Cardiac muscle cell (in vitro differentiated cells and primary cell): ENCODE measurements at regions not wholly inside any gene's neighbourhood (a gene's known extent, or its start where the extent isn't known, plus 50 kb on each side); places are given as distances from the start of the nearest gene placed in this dataset.

Experiments used
- DNase-seq, 2 donors: peaks; one replicate each; pipeline versions ENCODE4 v3.0.0 to v3.0.0-alpha.2; 2010 to 2017; ENCODE audit warnings: low read depth in 1 of 2, low spot score in 1 of 2
- H3K27ac ChIP-seq: fragments of 200-600 bp; sonication (generic); 2 replicates; pipeline ENCODE4 v1.5.1; 2016
- H3K27me3 ChIP-seq: fragments of 200-600 bp; sonication (generic); 2 replicates; pipeline ENCODE4 v1.6.0; 2016; ENCODE audit warnings: control low read depth
- H3K36me3 ChIP-seq: fragments of 200-600 bp; sonication (generic); 2 replicates; pipeline ENCODE4 v1.5.1; 2016; ENCODE audit warnings: control low read depth
- H3K4me1 ChIP-seq: fragments of 200-600 bp; sonication (generic); 2 replicates; pipeline ENCODE4 v1.8.1; 2017; ENCODE audit warnings: low read depth, mild to moderate bottlenecking, mixed run types
- H3K4me3 ChIP-seq: fragments of 200-600 bp; sonication (generic); 2 replicates; pipeline ENCODE4 v1.5.1; 2016; ENCODE audit warnings: mild to moderate bottlenecking
- H3K9me3 ChIP-seq: fragments of 200-600 bp; sonication (generic); 2 replicates; pipeline ENCODE4 v1.5.1; 2017; ENCODE audit warnings: low read depth, mild to moderate bottlenecking, control low read depth
- TF ChIP-seq, protein P1 (sequence below): IDR thresholded peaks from 2 replicates; pipeline ENCODE4 v1.5.1; 2012; ENCODE audit warnings: low read depth, mild to moderate bottlenecking, low read length

DNA sequence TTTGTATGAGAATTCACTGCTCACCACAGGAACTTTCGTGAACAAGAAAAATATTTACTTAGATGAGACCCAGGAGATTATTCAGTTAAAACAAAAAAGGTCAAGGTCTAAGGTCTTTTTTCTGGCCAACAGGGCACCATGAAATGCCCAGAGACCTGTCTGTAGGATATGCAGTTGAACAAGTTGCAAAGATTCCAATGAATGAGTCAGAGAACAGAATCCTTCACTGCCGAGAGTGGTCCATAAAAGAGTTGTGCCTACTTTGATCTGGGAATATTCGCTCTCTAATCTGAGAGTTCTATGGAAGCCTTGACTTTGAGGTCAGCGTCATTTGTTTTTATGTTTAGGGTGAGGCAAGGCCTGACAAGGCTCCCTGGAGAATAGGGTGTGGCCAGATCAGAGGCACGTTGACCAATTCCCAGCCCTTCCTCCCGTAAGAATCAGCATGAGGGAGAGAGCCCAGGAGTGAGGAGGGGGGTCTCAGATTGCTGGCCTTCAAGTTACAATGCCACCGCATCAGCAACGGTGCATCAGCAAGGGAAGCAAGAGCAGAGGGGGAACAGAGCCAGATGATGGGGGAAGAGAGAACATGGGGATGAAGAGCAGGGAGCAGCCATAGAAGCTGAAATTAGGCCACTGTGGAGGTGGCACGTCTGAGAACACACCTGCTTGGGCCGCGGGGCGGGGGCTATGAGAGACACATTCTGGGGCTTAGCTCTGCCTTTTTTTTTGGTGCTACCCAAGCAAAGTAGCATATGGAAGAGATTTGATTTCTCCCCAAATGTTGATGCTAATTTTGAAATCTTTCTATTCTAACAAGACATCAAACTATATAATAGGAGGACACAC lies 206.4 kb upstream of the RAB4A start:
- no peaks in the 10 kb centered on the region for H3K9me3 ChIP-seq
- peaks cover 7% of the 10 kb centered on the region for H3K4me1 ChIP-seq
- no peak for DNase-seq
- H3K36me3 ChIP-seq: no peaks in the 10 kb centered on the region
- no peak overlapping the region for H3K4me3 ChIP-seq
- no peaks in the 10 kb centered on the region for H3K27me3 ChIP-seq
- TF ChIP-seq, protein P1, sequence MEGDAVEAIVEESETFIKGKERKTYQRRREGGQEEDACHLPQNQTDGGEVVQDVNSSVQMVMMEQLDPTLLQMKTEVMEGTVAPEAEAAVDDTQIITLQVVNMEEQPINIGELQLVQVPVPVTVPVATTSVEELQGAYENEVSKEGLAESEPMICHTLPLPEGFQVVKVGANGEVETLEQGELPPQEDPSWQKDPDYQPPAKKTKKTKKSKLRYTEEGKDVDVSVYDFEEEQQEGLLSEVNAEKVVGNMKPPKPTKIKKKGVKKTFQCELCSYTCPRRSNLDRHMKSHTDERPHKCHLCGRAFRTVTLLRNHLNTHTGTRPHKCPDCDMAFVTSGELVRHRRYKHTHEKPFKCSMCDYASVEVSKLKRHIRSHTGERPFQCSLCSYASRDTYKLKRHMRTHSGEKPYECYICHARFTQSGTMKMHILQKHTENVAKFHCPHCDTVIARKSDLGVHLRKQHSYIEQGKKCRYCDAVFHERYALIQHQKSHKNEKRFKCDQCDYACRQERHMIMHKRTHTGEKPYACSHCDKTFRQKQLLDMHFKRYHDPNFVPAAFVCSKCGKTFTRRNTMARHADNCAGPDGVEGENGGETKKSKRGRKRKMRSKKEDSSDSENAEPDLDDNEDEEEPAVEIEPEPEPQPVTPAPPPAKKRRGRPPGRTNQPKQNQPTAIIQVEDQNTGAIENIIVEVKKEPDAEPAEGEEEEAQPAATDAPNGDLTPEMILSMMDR: no peak
- H3K27ac ChIP-seq: no peak overlapping the region

DNA sequence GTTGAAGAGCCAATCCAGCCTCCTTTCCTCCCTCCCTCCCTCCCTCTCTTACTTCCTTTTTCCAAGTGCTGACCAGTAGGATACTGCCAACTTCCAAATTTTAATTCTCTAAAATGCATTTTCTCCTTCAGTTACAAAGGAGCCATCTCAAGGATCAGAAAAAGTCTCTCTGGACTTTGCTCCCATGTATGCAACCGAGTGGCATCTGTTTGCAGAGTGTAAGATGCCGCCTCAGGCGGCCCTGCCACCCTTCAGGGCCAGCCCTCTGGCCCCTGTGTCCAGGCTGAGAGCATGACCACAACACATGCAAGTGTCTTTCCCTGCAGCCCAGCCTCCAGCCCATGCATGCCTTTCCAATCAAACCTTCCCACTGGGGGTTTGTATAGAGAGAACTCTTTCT lies 205.3 kb upstream of the RAB4A start:
- Histone ChIP-seq H3K4me1 (peaks cover 7% of the 10 kb centered on the region), H3K27me3 (no peaks in the 10 kb centered on the region), H3K27ac (no peak overlapping the region), H3K4me3 (no peak overlapping the region), H3K36me3 (no peaks in the 10 kb centered on the region), H3K9me3 (no peaks in the 10 kb centered on the region)
- TF ChIP-seq, protein P1: no peak
- DNase-seq: no peak

DNA sequence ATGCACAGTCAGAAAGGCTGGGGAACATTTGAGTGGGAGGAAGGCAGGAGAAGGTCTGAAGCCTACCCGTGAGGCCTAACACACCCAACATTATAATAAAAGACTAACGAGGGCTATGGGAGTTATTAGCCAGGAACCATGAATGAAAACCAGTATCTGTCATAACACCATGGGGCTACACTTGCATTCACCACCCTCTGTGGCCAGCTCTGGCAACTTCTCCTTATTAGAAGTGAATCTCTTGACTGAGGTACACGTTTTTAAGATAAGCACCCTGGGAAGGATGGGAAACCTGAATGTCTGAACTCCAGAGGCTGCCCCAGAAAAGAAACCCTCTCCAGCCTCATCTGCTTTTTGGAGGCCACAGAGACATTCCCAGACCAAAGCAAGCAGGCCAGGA lies 204.3 kb upstream of the RAB4A start:
- Histone ChIP-seq H3K36me3 (no peaks in the 10 kb centered on the region), H3K27me3 (no peaks in the 10 kb centered on the region), H3K27ac (no peak overlapping the region), H3K4me3 (no peak overlapping the region), H3K9me3 (no peaks in the 10 kb centered on the region), H3K4me1 (peaks cover 7% of the 10 kb centered on the region)
- TF ChIP-seq, protein P1: no peak
- no peak for DNase-seq

DNA sequence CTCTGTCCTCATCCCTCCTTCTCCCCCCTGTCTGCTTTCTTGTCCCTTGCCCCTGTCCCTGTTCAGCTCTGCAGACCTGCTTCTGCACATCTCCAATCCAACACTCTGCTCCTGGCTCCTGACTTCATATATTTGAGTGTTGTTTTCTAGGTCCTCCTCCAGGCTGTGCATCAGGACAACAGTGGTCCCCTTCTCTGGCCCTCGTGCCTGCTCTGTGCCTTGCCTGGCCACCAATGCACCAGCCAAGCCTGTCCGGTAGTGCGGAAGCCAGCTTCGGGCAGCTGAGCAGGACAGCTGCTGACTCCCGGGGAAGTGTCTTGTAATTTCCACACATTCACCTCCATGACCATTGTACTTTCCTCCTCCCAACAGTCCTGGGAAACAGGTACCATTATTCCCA lies 203.4 kb upstream of the RAB4A start:
- H3K9me3 ChIP-seq: no peaks in the 10 kb centered on the region
- peaks cover 7% of the 10 kb centered on the region for H3K4me1 ChIP-seq
- DNase-seq: no peak
- H3K27ac ChIP-seq: no peak overlapping the region
- no peak overlapping the region for H3K4me3 ChIP-seq
- no peaks in the 10 kb centered on the region for H3K36me3 ChIP-seq
- TF ChIP-seq, protein P1: no peak
- H3K27me3 ChIP-seq: no peaks in the 10 kb centered on the region

DNA sequence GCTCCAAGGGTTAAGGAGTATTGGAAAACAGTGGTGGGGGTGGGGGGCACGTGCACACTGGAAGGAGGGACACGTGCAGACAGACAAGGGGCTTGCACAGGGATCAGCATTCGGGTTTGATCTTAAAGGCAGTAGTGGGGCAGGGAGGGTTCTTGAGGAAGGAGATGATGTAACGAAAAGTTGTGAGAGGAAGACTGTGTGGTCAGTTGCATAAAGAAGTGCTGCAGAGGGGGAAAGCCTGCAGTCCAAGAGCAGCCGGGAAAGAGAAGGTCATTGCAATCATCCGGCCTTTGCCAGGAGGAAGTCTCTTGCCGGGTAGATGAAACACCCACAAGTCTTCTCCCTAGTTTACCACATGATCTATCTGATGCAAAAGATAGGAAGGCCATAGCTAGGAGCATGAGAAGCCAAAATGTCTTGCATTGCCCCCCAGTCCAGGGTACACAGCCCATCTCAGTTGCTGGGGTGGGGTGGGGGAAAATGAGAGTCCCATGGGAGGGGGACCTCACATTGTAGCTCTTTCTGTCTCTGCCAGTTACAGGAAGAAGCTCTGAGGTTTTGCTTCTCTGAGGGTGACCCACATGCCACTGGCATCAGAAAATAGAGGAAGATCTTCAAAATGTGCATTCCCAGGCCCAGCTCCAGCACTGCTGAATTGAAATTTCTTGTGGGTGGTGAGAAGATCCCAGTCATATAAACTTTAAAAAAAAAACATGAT lies 202.5 kb upstream of the RAB4A start:
- peak in 1 of 2 donors; percentile 87 for DNase-seq
- TF ChIP-seq, protein P1: no peak
- H3K36me3 ChIP-seq: no peaks in the 10 kb centered on the region
- no peak overlapping the region for H3K27ac ChIP-seq
- H3K4me1 ChIP-seq: peaks cover 4% of the 10 kb centered on the region
- no peaks in the 10 kb centered on the region for H3K9me3 ChIP-seq
- no peak overlapping the region for H3K4me3 ChIP-seq
- H3K27me3 ChIP-seq: no peaks in the 10 kb centered on the region
